ENCODE measurements at regions not wholly inside any gene's neighbourhood (a gene's known extent, or its start where the extent isn't known, plus 50 kb on each side); places are given as distances from the start of the nearest gene placed in this dataset.
A peak's percentile ranks its signal among the peaks of the same experiment; 100 is the strongest.

GRCh38 chr2:144705328-144706245 is 185.7 kb upstream of the ZEB2 start:
- no peak overlapping the region for H3K4me3 ChIP-seq (ENCODE audit: low read depth, low read length)
- peak; percentile 51 for DNase-seq (ENCODE audit: low read depth)

GRCh38 chr2:144704709-144705095 is 184.8 kb upstream of the ZEB2 start:
- no peak for DNase-seq (ENCODE audit: low read depth)
- H3K4me3 ChIP-seq (ENCODE audit: low read depth, low read length), result no peak overlapping the region

GRCh38 chr2:144703852-144704708 is 184.2 kb upstream of the ZEB2 start:
- DNase-seq (ENCODE audit: low read depth), result peak; percentile 52
- H3K4me3 ChIP-seq (ENCODE audit: low read depth, low read length), result no peak overlapping the region

GRCh38 chr2:144702051-144702450 is 182.1 kb upstream of the ZEB2 start:
- DNase-seq (ENCODE audit: low read depth), result no peak
- no peak overlapping the region for H3K4me3 ChIP-seq (ENCODE audit: low read depth, low read length)

GRCh38 chr2:144701259-144701658 is 181.3 kb upstream of the ZEB2 start:
- no peak for DNase-seq (ENCODE audit: low read depth)
- no peak overlapping the region for H3K4me3 ChIP-seq (ENCODE audit: low read depth, low read length)

- no peak overlapping the region for H3K4me3 ChIP-seq (ENCODE audit: low read depth, low read length)
- DNase-seq (ENCODE audit: low read depth), result no peak
Measured at GRCh38 chr2:144698156-144698555, 178.2 kb upstream of the ZEB2 start.

- H3K4me3 ChIP-seq (ENCODE audit: low read depth, low read length), result no peak overlapping the region
- DNase-seq (ENCODE audit: low read depth), result no peak
Measured at GRCh38 chr2:144695657-144696056, 175.7 kb upstream of the ZEB2 start.

GRCh38 chr2:144694456-144694855 is 174.5 kb upstream of the ZEB2 start:
- no peak overlapping the region for H3K4me3 ChIP-seq (ENCODE audit: low read depth, low read length)

GRCh38 chr2:144693179-144693578 is 173.3 kb upstream of the ZEB2 start:
- DNase-seq (ENCODE audit: low read depth), result no peak
- H3K4me3 ChIP-seq (ENCODE audit: low read depth, low read length), result no peak overlapping the region

More at GRCh38 chr2:144694456-144694855, 174.5 kb upstream of the ZEB2 start:
- DNase-seq (ENCODE audit: low read depth), result no peak

GRCh38 chr2:144692661-144693060 is 172.7 kb upstream of the ZEB2 start:
- no peak for DNase-seq (ENCODE audit: low read depth)
- H3K4me3 ChIP-seq (ENCODE audit: low read depth, low read length), result no peak overlapping the region

- no peak for DNase-seq (ENCODE audit: low read depth)
Measured at GRCh38 chr2:144690771-144691170, 170.9 kb upstream of the ZEB2 start.

GRCh38 chr2:144686518-144687215 is 166.7 kb upstream of the ZEB2 start:
- no peak overlapping the region for H3K4me3 ChIP-seq (ENCODE audit: low read depth, low read length)
- no peak for DNase-seq (ENCODE audit: low read depth)

More at GRCh38 chr2:144690771-144691170, 170.9 kb upstream of the ZEB2 start:
- no peak overlapping the region for H3K4me3 ChIP-seq (ENCODE audit: low read depth, low read length)

- no peak for DNase-seq (ENCODE audit: low read depth)
- no peak overlapping the region for H3K4me3 ChIP-seq (ENCODE audit: low read depth, low read length)
Measured at GRCh38 chr2:144683966-144684365, 164.0 kb upstream of the ZEB2 start.

GRCh38 chr2:144683107-144683753 is 163.3 kb upstream of the ZEB2 start:
- no peak overlapping the region for H3K4me3 ChIP-seq (ENCODE audit: low read depth, low read length)
- DNase-seq (ENCODE audit: low read depth), result no peak

GRCh38 chr2:144682248-144682647 is 162.3 kb upstream of the ZEB2 start:
- DNase-seq (ENCODE audit: low read depth), result no peak
- no peak overlapping the region for H3K4me3 ChIP-seq (ENCODE audit: low read depth, low read length)

- DNase-seq (ENCODE audit: low read depth), result no peak
- no peak overlapping the region for H3K4me3 ChIP-seq (ENCODE audit: low read depth, low read length)
Measured at GRCh38 chr2:144681389-144681788, 161.5 kb upstream of the ZEB2 start.

- DNase-seq (ENCODE audit: low read depth), result no peak
- H3K4me3 ChIP-seq (ENCODE audit: low read depth, low read length), result no peak overlapping the region
Measured at GRCh38 chr2:144679942-144680341, 160.0 kb upstream of the ZEB2 start.

- DNase-seq (ENCODE audit: low read depth), result no peak
- H3K4me3 ChIP-seq (ENCODE audit: low read depth, low read length), result no peak overlapping the region
Measured at GRCh38 chr2:144678736-144679135, 158.8 kb upstream of the ZEB2 start.

- H3K4me3 ChIP-seq (ENCODE audit: low read depth, low read length), result no peak overlapping the region
- no peak for DNase-seq (ENCODE audit: low read depth)
Measured at GRCh38 chr2:144675731-144676130, 155.8 kb upstream of the ZEB2 start.

All from skeletal muscle cell (primary cell).